Retinal pigment epithelial cell (primary cell): ENCODE measurements at regions not wholly inside any gene's neighbourhood (a gene's known extent, or its start where the extent isn't known, plus 50 kb on each side); places are given as distances from the start of the nearest gene placed in this dataset.

Source experiments
- DNase-seq: peaks from one replicate; pipeline ENCODE4 v3.0.0-alpha.2; 2010; ENCODE audit warnings: low read depth
- H3K4me3 ChIP-seq: 2 replicates; pipeline ENCODE4 v1.5.1; 2011; ENCODE audit warnings: mild to moderate bottlenecking, low read length, control low read depth, moderate library complexity
- CTCF ChIP-seq: conservative IDR thresholded peaks from 2 replicates; pipeline ENCODE4 v1.5.1; 2011; ENCODE audit warnings: low read depth, low read length, control low read depth, inconsistent platforms

DNA sequence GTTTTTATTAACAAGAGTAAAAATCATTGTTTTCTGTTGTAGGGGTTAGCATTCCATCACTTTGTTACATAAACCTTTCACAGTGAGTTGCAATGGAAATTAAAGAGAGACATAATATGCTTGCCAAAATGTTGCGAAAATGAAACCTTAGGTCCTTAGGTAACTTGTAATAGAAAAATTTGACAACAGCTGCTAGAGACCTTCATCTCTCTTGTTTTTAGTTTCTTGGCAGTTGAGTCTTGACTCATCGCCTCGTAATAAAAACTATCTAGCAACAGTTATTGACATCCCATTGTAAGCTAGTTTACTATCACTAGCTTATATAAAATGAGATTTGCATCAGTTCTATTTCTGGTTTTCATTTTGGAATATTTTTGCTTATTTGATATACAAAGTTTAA lies 179.0 kb upstream of the MMS22L start:
- no peak overlapping the region for H3K4me3 ChIP-seq
- DNase-seq = no peak

GRCh38 chr6:97462938-97463598 lies 180.1 kb upstream of the MMS22L start:
- H3K4me3 ChIP-seq = no peak overlapping the region
- TF ChIP-seq CTCF = no peak
- DNase-seq = no peak

More for the DNA sequence above, 179.0 kb upstream of the MMS22L start:
- TF ChIP-seq CTCF = no peak

DNA sequence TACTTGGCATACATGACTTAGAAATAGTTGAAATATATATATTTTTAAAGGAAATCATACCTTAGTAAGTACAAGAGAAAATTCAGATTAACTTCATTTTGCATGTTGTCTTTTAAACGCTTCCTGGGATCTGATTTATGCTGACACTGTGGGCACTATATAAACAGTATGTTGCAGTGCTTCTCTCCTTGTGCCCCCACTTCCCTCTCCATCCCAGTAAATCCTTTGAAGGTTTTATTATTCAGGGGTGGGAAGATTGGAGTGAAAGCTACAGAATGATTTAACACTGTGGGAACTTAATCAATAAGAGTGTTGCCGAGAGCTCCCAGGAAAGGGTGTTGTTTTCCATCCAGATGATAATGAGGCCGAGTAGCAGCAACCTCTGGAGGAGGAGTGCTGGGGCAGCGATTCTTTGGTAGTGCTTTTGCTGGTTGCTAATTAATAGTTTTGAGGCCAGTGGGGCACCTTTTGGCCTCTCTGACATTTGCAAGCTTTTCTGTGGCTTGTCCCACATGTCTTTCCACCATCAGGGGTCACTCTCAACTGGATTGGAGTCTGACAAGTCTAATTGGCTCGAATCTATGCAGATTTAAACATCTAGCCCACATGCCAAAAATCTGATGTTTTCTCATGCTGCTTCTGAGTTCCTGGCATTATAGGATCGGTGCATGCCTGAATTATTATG lies 183.0 kb upstream of the MMS22L start:
- peak; percentile 16 for TF ChIP-seq CTCF
- no peak overlapping the region for H3K4me3 ChIP-seq
- DNase-seq = peak; percentile 23

- no peak for TF ChIP-seq CTCF
- DNase-seq = no peak
- no peak overlapping the region for H3K4me3 ChIP-seq
Measured at GRCh38 chr6:97468981-97469380, 186.0 kb upstream of the MMS22L start.

GRCh38 chr6:97469451-97469850 lies 186.4 kb upstream of the MMS22L start:
- no peak for TF ChIP-seq CTCF
- H3K4me3 ChIP-seq = no peak overlapping the region
- DNase-seq = no peak

DNA sequence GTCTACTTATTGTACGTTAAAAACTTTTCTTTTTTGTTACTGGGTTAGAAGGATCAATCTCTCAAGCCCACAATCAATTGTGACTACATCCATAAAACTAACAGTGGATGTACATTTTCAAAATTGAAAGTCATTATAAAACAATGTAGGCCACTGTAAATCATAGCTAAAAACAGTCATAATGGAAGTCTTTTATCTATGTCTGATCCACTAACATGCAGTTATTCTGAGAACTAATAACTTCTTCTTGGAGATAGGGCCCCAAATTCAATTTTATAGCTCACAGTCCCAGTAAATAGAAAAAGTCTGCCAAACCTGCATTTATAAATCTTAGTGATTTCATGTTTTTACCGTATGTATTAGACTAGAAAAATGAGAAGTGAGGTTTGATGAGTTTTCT lies 187.3 kb upstream of the MMS22L start:
- H3K4me3 ChIP-seq = no peak overlapping the region
- no peak for TF ChIP-seq CTCF
- DNase-seq = no peak

GRCh38 chr6:97473979-97474378 lies 191.0 kb upstream of the MMS22L start:
- peak; percentile 10 for DNase-seq
- TF ChIP-seq CTCF = peak; percentile 8
- no peak overlapping the region for H3K4me3 ChIP-seq
